Upper lobe of left lung (tissue), 4 donors: ENCODE measurements at regions not wholly inside any gene's neighbourhood (a gene's known extent, or its start where the extent isn't known, plus 50 kb on each side); places are given as distances from the start of the nearest gene placed in this dataset.

Experiments used
- POLR2A ChIP-seq, 4 donors: fragments of 450-650 bp; IDR thresholded peaks; one replicate each; pipeline ENCODE4 v1.5.1; 2016 to 2017; ENCODE audit warnings: antibody characterized with exemption in 4 of 4, mild to moderate bottlenecking in 2 of 4
- TF ChIP-seq, protein P1 (sequence below), 6 experiments: fragments of 450-650 bp in 4 of 6; fragments of 200-600 bp in 2 of 6; sonication (generic) in 2 of 6; IDR thresholded peaks; one replicate each; pipeline ENCODE4 v1.5.1; 2016 to 2019; ENCODE audit warnings: antibody characterized with exemption in 6 of 6

DNA sequence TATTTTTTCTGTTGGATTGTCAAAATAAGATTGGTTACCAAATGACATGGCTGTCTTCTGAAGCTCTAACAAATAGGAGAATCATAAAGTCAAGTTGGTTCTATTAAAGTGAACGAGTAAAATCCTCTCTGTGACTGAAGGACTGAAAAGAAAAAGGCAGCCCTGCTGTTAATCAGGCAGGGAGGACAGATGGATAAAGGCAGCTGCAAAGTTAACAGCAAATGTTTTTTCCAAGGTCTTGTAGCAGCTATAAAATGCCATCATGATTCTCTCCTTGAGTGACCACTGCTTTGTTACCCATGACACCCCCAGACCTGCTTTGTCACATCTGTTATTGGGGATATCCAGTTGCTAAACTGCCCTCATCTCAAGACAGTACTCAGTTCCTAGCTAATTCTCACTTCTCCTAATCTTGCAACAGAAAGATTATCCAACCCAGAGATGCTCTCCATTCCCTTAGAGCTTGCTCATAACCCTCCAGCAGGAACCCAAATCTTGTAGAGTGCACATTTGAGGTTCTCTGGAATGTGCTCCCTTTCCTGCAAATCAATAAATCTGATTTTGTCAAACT is 89.7 kb upstream of the PARP8 start:
- TF ChIP-seq, protein P1, sequence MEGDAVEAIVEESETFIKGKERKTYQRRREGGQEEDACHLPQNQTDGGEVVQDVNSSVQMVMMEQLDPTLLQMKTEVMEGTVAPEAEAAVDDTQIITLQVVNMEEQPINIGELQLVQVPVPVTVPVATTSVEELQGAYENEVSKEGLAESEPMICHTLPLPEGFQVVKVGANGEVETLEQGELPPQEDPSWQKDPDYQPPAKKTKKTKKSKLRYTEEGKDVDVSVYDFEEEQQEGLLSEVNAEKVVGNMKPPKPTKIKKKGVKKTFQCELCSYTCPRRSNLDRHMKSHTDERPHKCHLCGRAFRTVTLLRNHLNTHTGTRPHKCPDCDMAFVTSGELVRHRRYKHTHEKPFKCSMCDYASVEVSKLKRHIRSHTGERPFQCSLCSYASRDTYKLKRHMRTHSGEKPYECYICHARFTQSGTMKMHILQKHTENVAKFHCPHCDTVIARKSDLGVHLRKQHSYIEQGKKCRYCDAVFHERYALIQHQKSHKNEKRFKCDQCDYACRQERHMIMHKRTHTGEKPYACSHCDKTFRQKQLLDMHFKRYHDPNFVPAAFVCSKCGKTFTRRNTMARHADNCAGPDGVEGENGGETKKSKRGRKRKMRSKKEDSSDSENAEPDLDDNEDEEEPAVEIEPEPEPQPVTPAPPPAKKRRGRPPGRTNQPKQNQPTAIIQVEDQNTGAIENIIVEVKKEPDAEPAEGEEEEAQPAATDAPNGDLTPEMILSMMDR (IDR thresholded peaks at IDR 0.05), result no peak
- no peak for TF ChIP-seq POLR2A (IDR thresholded peaks at IDR 0.05)
